Stimulated activated CD4-positive, alpha-beta T cell treated with anti-CD3 and anti-CD28 coated beads, Interleukin-4, amount 100 ng/mL, for 4 hours (primary cell): ENCODE measurements at regions not wholly inside any gene's neighbourhood (a gene's known extent, or its start where the extent isn't known, plus 50 kb on each side); places are given as distances from the start of the nearest gene placed in this dataset.
A peak's percentile ranks its signal among the peaks of the same experiment; 100 is the strongest.

Experiments used
- DNase-seq, 2 experiments: peaks; one replicate each; pipeline ENCODE4 v3.0.0-alpha.2; 2020

- no peak for DNase-seq
These were observed 49.9 kb upstream of the MAFB start for GRCh38 chr20:40738976-40739375.

GRCh38 chr20:40739841-40740240 lies 50.8 kb upstream of the MAFB start:
- DNase-seq, result no peak

GRCh38 chr20:40741507-40742106 lies 52.6 kb upstream of the MAFB start:
- peak in 1 of 2 experiments; percentile 6 for DNase-seq

- DNase-seq, result no peak
These were observed 54.2 kb upstream of the MAFB start for GRCh38 chr20:40743141-40743775.

GRCh38 chr20:40744072-40744817 lies 55.2 kb upstream of the MAFB start:
- no peak for DNase-seq

- DNase-seq, result no peak
These were observed 55.8 kb upstream of the MAFB start for GRCh38 chr20:40744818-40745175.

- no peak for DNase-seq
These were observed 57.2 kb upstream of the MAFB start for GRCh38 chr20:40746251-40746650.

GRCh38 chr20:40748182-40748581 lies 59.1 kb upstream of the MAFB start:
- no peak for DNase-seq

GRCh38 chr20:40749985-40750506 lies 61.0 kb upstream of the MAFB start:
- DNase-seq, result no peak

- DNase-seq, result no peak
These were observed 61.6 kb upstream of the MAFB start for GRCh38 chr20:40750541-40751035.

GRCh38 chr20:40753472-40753871 lies 64.4 kb upstream of the MAFB start:
- no peak for DNase-seq

- DNase-seq, result no peak
These were observed 65.4 kb upstream of the MAFB start for GRCh38 chr20:40754339-40754943.

GRCh38 chr20:40757087-40757486 lies 68.1 kb upstream of the MAFB start:
- peak in 1 of 2 experiments; percentile 2 for DNase-seq

GRCh38 chr20:40758790-40759189 lies 69.8 kb upstream of the MAFB start:
- DNase-seq, result no peak

GRCh38 chr20:40760399-40760798 lies 71.4 kb upstream of the MAFB start:
- no peak for DNase-seq

GRCh38 chr20:40763646-40764295 lies 74.7 kb upstream of the MAFB start:
- DNase-seq, result no peak

- DNase-seq, result no peak
These were observed 76.9 kb upstream of the MAFB start for GRCh38 chr20:40765814-40766480.

GRCh38 chr20:40766790-40767614 lies 78.0 kb upstream of the MAFB start:
- DNase-seq, result no peak

GRCh38 chr20:40767615-40767924 lies 78.5 kb upstream of the MAFB start:
- no peak for DNase-seq

- no peak for DNase-seq
These were observed 79.1 kb upstream of the MAFB start for GRCh38 chr20:40768105-40768504.

GRCh38 chr20:40769677-40770285 lies 80.7 kb upstream of the MAFB start:
- DNase-seq, result no peak
